Astrocyte (in vitro differentiated cells and primary cell): ENCODE measurements at regions not wholly inside any gene's neighbourhood (a gene's known extent, or its start where the extent isn't known, plus 50 kb on each side); places are given as distances from the start of the nearest gene placed in this dataset.

Experiments used
- DNase-seq: peaks from one replicate; pipeline ENCODE4 v3.0.0-alpha.2; 2010; ENCODE audit warnings: low read depth
- FAIRE-seq: peaks from 2 replicates; lab custom pipeline; 2011; peaks lifted over from hg19 to GRCh38; lab: Jason Lieb, UNC
- H2AFZ ChIP-seq: 2 replicates; pipeline ENCODE4 v1.6.0; 2012; ENCODE audit warnings: low read depth, low read length, inconsistent platforms
- H3K27ac ChIP-seq: 2 replicates; pipeline ENCODE4 v1.5.1; 2011; ENCODE audit warnings: low read depth, low read length, inconsistent platforms
- H3K27me3 ChIP-seq: 2 replicates; pipeline ENCODE4 v1.6.0; 2011; ENCODE audit warnings: low read length, inconsistent platforms; ENCODE audit not compliant: insufficient read depth
- H3K36me3 ChIP-seq: 2 replicates; pipeline ENCODE4 v1.5.1; 2011; ENCODE audit warnings: low read length, inconsistent platforms; ENCODE audit not compliant: insufficient read depth
- H3K4me1 ChIP-seq: 2 replicates; pipeline ENCODE4 v1.5.1; 2011; ENCODE audit warnings: low read length, inconsistent platforms; ENCODE audit not compliant: insufficient read depth
- H3K4me2 ChIP-seq: 2 replicates; pipeline ENCODE4 v1.6.0; 2012; ENCODE audit warnings: low read length, inconsistent platforms
- H3K4me3 ChIP-seq: 2 replicates; pipeline ENCODE4 v1.5.1; 2011; ENCODE audit warnings: low read depth, mild to moderate bottlenecking, low read length, inconsistent platforms; ENCODE audit not compliant: insufficient read depth
- H3K79me2 ChIP-seq: 2 replicates; pipeline ENCODE4 v1.6.0; 2012; ENCODE audit warnings: mild to moderate bottlenecking, low read length, inconsistent platforms; ENCODE audit not compliant: insufficient read depth
- H3K9ac ChIP-seq: 2 replicates; pipeline ENCODE4 v1.6.0; 2012; ENCODE audit warnings: mild to moderate bottlenecking, low read length, inconsistent platforms
- H3K9me3 ChIP-seq: 2 replicates; pipeline ENCODE4 v1.5.1; 2012; ENCODE audit warnings: low read depth, mild to moderate bottlenecking, low read length, inconsistent platforms; ENCODE audit not compliant: insufficient read depth
- H4K20me1 ChIP-seq: 2 replicates; pipeline ENCODE4 v1.6.0; 2012; ENCODE audit warnings: low read length, inconsistent platforms; ENCODE audit not compliant: insufficient read depth
- H3K27ac Mint-ChIP-seq: one replicate; pipeline ENCODE4 v1.8.0; 2021; ENCODE audit warnings: mild to moderate bottlenecking, mixed read lengths; ENCODE audit not compliant: unreplicated experiment
- H3K27me3 Mint-ChIP-seq: one replicate; pipeline ENCODE4 v1.8.0; 2021; ENCODE audit warnings: low read depth, mixed read lengths; ENCODE audit not compliant: unreplicated experiment
- H3K36me3 Mint-ChIP-seq: one replicate; pipeline ENCODE4 v1.8.0; 2021; ENCODE audit warnings: low read depth, mixed read lengths; ENCODE audit not compliant: unreplicated experiment
- H3K4me1 Mint-ChIP-seq: one replicate; pipeline ENCODE4 v1.8.0; 2021; ENCODE audit warnings: low read depth, mixed read lengths; ENCODE audit not compliant: unreplicated experiment
- H3K4me3 Mint-ChIP-seq: one replicate; pipeline ENCODE4 v1.8.0; 2021; ENCODE audit warnings: mild to moderate bottlenecking, moderate library complexity, mixed read lengths; ENCODE audit not compliant: unreplicated experiment
- H3K9me3 Mint-ChIP-seq: one replicate; pipeline ENCODE4 v1.8.0; 2021; ENCODE audit warnings: mild to moderate bottlenecking, mixed read lengths; ENCODE audit not compliant: unreplicated experiment
- EZH2 ChIP-seq: IDR thresholded peaks from 2 replicates; pipeline ENCODE4 v1.6.1; 2012; ENCODE audit warnings: mild to moderate bottlenecking, low read length, inconsistent platforms; ENCODE audit not compliant: insufficient read depth
- TF ChIP-seq, protein P1 (sequence below): IDR thresholded peaks from 2 replicates; pipeline ENCODE4 v1.5.1; 2011; ENCODE audit warnings: low read depth, mild to moderate bottlenecking, inconsistent platforms, low read length, moderate library complexity; ENCODE audit not compliant: insufficient read depth

DNA sequence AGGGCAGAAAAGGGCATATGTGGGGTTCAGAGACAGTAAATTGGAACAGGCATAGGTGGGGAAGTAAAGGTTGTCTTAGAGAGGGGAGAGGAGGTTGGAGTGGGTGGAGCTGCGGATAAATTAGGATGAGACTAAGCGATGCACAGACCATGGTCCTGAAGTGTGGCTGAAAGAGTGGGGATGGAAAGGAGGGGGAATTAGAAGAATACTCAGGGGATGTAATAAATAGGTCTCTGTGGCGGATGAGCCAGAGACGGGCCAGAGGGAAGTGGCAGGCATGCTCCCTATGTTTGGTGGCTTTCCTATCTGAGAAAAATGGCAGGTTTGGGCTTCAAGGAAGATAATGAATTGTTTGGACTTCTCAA lies 123.4 kb downstream of the OLFM4 start:
- Mint-ChIP-seq H3K4me1 (no peaks in the 10 kb centered on the region), H3K36me3 (no peaks in the 10 kb centered on the region), H3K4me3 (no peak overlapping the region), H3K9me3 (peaks cover 2% of the 10 kb centered on the region), H3K27me3 (peaks cover 6% of the 10 kb centered on the region), H3K27ac (no peak overlapping the region)
- DNase-seq (no peak), FAIRE-seq (no peak)
- Histone ChIP-seq H4K20me1 (no peaks in the 10 kb centered on the region), H3K79me2 (no peaks in the 10 kb centered on the region), H3K4me2 (no peak overlapping the region), H3K9ac (no peak overlapping the region), H3K9me3 (no peaks in the 10 kb centered on the region), H3K27me3 (no peaks in the 10 kb centered on the region), H3K27ac (no peak overlapping the region), H2AFZ (no peak overlapping the region), H3K4me1 (no peaks in the 10 kb centered on the region), H3K4me3 (no peak overlapping the region), H3K36me3 (no peaks in the 10 kb centered on the region)
- TF ChIP-seq EZH2: no peak
- TF ChIP-seq, protein P1, sequence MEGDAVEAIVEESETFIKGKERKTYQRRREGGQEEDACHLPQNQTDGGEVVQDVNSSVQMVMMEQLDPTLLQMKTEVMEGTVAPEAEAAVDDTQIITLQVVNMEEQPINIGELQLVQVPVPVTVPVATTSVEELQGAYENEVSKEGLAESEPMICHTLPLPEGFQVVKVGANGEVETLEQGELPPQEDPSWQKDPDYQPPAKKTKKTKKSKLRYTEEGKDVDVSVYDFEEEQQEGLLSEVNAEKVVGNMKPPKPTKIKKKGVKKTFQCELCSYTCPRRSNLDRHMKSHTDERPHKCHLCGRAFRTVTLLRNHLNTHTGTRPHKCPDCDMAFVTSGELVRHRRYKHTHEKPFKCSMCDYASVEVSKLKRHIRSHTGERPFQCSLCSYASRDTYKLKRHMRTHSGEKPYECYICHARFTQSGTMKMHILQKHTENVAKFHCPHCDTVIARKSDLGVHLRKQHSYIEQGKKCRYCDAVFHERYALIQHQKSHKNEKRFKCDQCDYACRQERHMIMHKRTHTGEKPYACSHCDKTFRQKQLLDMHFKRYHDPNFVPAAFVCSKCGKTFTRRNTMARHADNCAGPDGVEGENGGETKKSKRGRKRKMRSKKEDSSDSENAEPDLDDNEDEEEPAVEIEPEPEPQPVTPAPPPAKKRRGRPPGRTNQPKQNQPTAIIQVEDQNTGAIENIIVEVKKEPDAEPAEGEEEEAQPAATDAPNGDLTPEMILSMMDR: no peak

DNA sequence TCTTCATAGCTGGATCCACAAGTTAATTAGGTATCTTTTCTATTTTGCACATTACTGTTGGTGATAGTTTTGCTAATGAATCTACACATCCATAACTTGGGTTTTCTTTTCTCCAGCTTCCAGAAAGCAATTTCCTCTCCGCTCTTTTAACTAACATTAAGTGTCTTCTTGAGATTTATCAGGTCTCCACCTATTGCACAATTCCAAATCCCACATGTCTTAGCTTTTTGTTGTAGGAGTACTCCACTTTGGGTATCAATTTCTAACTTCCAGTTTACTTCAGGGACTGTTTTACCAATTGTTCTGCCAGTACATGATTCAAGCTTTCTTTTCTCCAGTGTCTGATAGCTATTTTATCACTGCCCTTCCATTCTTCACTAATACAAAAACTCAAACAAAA lies 129.6 kb downstream of the OLFM4 start:
- Histone ChIP-seq H3K27me3 (no peaks in the 10 kb centered on the region), H3K36me3 (no peaks in the 10 kb centered on the region), H4K20me1 (no peaks in the 10 kb centered on the region), H3K79me2 (no peaks in the 10 kb centered on the region), H3K4me3 (no peak overlapping the region), H3K4me2 (no peak overlapping the region), H3K4me1 (no peaks in the 10 kb centered on the region), H3K27ac (no peak overlapping the region), H3K9me3 (no peaks in the 10 kb centered on the region), H2AFZ (no peak overlapping the region), H3K9ac (no peak overlapping the region)
- H3K4me1 Mint-ChIP-seq: no peaks in the 10 kb centered on the region
- no peaks in the 10 kb centered on the region for H3K36me3 Mint-ChIP-seq
- H3K4me3 Mint-ChIP-seq: no peak overlapping the region
- DNase-seq: no peak
- H3K27me3 Mint-ChIP-seq: no peaks in the 10 kb centered on the region
- H3K27ac Mint-ChIP-seq: no peak overlapping the region
- FAIRE-seq: no peak
- TF ChIP-seq, protein P1: no peak
- no peak for TF ChIP-seq EZH2
- peaks cover 2% of the 10 kb centered on the region for H3K9me3 Mint-ChIP-seq

DNA sequence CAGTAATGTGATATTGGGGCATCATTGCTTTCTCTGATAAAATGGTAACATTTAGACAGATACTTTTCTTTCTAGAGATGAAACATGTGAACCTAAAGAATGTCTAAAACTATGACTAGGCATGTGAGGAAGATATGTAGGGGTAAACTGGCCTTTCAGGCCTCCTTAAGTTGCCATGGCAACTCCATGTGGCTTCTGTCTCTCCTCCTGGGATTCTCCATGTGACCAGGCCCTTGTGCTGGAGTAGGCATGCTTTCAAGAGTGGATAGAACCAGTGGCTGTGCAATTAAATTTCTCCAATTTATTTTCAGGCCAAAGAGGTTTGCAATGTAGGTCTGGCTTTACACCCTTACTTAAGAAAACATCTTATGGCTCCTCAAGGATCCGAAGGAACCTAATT lies 130.8 kb downstream of the OLFM4 start:
- TF ChIP-seq EZH2: no peak
- TF ChIP-seq, protein P1: no peak
- Mint-ChIP-seq H3K27me3 (no peaks in the 10 kb centered on the region), H3K4me3 (no peak overlapping the region), H3K4me1 (no peaks in the 10 kb centered on the region), H3K9me3 (peaks cover 2% of the 10 kb centered on the region), H3K27ac (no peak overlapping the region), H3K36me3 (no peaks in the 10 kb centered on the region)
- no peak overlapping the region for H2AFZ ChIP-seq
- H3K36me3 ChIP-seq: no peaks in the 10 kb centered on the region
- H3K27ac ChIP-seq: no peak overlapping the region
- H3K4me3 ChIP-seq: no peak overlapping the region
- no peaks in the 10 kb centered on the region for H3K27me3 ChIP-seq
- no peak overlapping the region for H3K9ac ChIP-seq
- DNase-seq (no peak), FAIRE-seq (no peak)
- H3K4me2 ChIP-seq: no peak overlapping the region
- no peaks in the 10 kb centered on the region for H3K9me3 ChIP-seq
- H3K4me1 ChIP-seq: no peaks in the 10 kb centered on the region
- H3K79me2 ChIP-seq: no peaks in the 10 kb centered on the region
- no peaks in the 10 kb centered on the region for H4K20me1 ChIP-seq
